ENCODE measurements at regions not wholly inside any gene's neighbourhood (a gene's known extent, or its start where the extent isn't known, plus 50 kb on each side); places are given as distances from the start of the nearest gene placed in this dataset.

DNA sequence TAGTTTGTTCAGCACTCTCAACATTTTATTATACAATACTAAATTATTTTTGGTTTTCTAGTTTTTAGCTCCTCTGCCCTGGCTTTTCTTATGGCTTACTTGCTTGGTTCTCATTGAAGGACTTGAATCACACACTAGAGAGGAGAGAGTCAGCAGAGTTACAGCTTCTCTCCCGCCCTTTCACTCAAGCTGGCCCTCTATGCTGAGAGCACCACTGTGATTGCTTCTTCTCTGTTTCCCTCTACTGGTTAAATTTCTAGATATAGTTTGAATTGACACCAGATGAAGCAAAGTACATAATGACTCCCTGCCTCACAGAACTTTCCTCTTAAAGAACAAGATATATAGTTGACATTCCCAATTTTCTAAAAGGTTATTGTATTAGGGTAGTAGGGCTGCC lies 767.3 kb upstream of the SORCS1 start:
- DNase-seq: no peak

DNA sequence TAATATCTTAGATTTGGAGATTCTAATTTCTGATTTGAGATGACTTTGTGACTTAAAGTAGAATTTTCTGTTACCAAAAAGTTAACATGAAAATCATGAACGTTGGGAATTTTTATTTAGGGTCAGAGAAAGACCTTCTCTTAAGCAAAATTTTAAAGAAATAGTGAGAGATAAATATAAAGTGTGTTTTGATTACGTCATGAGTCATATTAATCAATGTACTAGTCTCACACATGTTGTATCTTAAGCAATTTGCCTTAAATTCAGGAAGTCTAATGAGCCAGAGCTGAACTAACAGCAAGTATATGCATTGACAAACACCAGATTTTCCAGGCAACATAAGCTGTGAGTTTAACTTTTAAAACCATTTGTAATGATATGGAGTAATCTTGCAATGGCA lies 765.5 kb upstream of the SORCS1 start:
- no peak for DNase-seq

DNA sequence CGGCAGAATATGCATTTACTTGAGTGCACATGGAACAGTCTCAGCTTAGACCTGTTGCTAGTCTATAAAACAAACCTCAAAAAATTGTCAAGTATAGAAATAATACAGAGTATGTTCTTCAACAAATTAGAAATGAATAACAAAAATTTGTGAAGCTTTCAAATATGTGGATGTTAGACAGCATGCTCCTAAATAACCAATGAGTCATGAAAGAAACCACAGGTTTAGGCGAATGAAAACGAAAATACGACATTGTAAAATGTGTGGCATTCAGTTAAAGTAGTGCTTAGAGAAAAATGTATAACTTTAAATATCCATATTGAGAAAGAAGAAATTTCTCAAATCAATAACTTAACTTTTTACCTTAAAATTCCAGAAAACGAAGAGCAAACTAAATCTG lies 760.0 kb upstream of the SORCS1 start:
- DNase-seq: no peak

DNA sequence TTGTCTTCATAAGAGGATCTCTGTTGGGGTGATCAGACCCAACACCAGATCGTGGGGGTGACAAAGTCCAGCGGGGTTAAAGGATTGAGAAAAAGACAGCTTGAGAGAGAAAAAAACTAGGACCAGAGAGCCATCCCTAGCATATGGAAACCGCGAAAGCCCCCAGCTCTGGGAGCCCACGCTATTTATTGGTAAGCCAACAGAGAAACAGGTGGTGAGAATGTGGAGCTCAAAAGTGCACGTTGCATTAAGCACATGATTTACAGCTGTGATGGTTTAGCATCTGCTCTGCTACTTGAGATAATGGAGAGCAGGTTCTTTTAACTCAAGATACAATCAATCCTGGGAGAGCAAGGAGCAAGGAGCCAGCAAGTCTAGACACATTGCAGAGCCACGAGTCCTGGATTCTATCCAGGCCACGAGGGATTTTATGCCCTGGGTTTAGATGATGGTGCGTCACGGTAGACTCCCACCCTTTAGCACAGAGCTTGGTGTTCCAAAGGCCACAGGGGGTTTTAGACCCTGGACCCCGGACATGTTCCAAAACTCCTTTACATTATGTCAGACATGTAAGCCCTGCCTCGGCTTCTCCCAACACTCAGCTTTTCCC lies 755.2 kb upstream of the SORCS1 start:
- DNase-seq: no peak

DNA sequence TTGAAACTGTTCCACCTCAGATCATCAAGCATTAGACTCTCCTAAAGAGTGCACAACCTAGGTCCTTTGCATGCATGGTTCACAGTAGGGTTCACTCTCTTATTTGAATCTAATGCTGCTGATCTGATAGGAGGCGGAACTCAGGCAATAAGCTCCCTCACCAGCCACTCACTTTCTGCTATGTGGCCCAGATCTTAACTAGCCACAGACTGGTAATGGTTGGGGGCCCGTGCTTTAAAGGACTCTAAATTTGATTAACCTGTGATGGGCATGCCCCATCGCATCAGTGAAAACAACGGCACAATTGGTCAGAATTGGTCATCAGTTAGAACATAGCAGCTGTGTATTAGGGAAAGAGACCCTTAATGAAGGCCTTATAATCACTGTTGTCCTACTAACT lies 753.7 kb upstream of the SORCS1 start:
- no peak for DNase-seq

DNA sequence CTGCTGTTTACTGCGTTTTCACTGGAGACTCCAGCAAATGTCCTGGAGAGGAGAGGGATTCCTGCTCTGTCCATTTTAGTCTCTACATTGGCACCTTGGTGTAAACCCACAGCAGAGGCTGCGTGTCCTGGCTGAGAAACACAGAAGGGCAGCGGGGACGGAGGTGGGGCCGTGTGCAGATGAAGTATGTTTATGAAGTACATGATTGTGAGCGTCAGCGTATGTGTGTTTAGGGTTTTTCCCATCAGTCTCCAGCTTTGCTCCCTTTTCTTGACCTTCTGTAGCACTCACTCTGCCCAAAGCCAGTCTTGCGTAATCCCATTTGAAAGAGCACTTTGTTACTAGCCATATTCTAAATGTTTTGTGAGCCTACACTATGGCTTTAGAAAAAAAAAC lies 750.7 kb upstream of the SORCS1 start:
- no peak for DNase-seq

DNA sequence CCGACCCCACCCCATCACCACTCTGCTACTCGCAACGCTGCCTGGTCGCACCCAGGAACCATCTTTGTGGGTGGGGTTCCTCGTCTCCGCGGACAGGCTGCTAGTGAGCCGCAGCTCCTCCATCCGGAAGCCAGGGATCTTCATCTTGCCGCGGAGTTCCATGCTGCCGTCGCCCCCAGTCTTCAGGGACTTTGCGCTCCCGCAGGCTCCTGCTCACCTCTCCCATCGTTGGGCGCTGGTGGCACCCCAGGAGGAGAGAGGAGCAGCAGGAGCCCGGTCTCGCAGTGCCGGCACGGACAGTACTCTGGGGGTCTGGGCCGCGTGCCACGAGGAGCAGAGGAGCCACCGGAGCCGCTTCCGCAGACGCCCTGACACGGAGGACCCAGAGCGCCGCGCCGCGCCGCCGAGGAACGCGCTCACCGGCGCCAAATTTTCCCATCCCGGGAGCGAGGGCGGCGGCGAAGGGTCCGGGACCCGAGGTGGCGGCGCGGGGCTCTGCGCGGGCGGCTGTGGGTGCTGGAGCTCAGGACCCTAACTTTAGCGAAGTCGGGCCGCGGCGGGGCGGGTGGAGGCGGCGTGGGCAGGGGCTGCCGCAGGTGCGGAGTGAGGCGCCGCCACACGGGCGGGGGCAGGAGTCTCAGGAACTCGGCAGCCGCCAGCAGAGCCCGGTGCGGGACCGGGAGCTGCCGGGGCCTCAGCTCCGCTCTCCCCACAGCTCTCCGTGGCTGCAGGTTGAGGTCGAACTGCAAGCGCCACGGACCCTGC lies 750.1 kb upstream of the SORCS1 start:
- no peak for DNase-seq

DNA sequence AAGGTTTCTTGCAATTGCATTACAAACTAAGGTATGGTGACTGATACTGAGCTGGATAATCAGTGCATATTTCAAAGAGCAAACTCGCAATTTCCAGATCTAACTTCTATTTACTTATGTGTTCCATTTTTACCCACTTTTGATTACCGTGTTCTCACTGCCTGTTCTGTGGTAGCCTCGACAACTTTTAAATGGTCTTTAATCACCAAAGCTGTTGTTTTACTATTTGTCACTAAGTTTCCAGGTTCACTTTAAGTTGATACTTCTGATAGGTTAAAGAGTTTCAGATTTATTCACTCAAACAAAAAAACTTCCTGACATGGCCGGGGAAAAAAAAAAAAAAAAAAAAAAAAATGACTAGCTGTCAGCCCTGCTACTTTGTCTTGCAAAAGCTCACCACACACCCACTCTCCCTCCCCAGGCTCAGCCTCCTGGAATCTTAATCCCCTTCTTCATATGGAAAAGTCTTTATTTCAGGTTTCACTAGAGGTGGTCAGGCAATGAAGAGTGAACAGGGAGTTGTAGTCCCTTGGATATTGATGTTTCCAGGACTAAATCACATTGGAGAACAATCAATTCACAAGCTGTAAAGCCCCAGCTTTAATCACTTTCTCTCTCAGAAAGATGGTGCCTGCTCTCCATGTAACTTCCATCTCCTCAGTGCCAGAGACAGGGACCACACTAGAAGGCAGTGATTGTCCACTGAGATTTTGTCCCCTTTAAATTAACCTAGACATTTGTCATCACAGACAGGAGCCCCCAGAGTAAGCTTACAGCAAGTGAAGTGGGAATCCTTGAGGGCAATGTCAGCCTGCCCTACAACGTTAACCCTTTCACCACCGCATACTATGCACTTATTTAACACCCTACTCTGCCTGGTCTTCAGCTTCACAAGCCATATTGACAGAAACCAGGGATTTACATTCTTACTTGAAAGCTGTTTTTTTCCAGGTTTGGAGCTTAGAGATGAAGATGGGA lies 749.1 kb upstream of the SORCS1 start:
- no peak for DNase-seq

DNA sequence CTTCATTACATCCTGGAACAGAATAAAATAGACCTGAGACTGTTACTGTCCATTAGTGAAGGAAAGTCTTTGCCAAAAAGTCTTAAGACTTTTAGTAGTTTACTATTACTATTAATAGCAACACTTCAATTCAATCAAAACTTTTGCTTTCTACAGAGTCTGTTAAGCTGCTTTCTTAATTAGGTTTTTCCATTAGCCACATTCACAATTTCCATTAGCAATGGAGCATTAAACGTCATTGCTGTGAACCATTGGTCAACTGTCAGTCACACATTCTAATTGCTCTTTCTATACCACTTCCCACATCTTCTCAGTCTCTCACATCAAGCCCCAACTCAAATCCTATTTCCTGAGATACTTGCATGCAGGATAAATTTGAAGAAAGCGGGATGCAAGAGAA lies 736.6 kb upstream of the SORCS1 start:
- no peak for DNase-seq

DNA sequence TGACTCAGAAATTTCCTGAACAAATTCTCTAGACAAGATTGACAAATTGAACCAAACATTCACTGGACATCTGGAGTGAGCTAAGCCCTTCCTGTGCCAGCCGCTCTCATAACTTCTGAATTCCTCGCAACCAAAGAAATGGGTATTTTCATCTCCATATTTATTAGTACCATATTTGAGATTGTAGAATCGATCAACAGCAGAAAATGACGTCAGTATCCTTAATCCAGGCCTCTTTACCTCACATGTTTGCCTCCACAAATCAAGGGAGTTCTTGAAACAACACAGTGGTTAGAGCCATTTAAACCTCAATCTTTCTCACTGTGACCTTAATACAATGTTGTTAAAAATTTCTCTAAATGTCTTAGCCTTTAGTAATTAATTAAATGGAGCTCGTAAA lies 735.6 kb upstream of the SORCS1 start:
- DNase-seq: no peak

DNA sequence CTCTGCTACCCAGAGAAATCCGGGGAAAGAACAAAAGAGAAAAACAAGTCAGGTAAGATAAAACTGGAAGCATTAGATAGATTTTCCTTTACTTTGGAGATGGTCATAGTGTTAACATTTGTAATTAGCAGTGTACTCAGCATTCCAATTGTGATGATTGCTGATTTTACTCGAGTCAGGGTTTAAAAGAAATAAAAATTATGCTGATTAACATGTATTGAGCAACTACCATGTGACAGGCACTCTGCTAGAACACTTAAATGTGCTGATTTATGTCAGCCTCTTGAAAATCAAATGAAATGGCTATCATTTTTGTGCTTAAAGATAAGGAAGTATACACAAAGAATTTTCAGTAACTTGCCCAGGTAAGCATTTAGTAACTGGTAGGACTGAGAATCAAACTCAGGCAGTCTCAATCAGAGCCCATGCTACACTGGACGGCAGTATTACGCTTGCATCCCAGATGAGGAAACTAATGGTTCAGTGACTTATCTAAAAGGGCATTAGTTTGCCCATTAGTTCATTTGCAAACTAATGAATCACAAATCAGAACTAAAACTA lies 735.1 kb upstream of the SORCS1 start:
- DNase-seq: no peak

DNA sequence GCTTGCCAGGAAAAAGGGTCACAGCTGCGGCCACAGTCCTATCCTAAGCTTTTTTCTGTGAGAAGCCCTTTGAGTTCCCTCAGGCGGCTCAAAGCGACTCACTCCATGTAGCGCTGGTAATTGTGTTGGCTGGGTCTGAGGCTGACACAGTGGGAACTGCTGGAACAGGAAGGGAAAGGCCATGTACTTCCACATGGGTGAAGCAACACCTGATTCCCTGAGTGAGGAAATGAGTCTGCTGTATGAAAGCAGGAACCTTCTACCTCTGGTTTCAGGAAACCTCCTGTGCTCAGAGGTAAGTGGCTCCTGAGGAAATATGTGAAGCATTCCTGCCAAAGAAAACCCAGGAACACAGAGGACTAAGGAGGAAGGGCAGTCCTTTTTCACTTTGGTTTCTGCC lies 734.6 kb upstream of the SORCS1 start:
- DNase-seq: no peak

DNA sequence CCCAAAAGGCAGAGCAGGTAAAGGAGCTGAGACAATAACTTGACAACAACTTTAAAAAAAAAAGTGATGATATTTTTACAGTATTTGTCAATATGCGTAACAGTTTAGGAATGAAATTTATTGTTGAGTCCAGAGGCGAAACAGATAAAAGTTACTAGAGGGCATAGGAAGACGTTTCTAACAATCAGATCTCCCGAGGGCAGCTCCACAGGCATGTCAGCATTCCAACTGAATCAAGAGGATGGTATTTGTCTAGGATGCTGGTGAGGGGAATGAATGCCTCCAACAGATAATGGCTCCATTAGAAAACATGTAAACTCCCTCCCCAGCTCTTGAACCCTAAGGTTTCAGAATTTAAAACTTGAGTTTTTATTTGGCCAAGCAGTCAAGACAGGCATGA lies 733.9 kb upstream of the SORCS1 start:
- no peak for DNase-seq

DNA sequence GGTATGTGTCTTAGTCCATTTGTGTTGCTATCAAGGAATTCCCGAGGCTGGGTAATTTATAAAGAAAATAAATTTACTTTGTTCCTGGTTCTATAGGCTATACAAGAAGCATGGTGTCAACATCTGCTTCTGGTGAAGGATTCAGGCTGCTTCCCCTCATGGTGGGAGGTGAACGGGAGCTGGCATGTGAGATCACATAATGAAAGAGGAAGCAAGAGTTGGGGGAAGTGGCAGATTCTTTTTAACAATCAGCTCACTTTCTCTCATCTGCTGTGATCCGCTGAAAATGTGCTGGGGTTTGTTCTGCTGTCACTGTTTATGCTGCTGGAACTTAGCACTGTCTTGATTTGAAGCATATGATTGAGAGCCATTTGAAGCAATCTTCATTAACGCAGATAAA lies 730.0 kb upstream of the SORCS1 start:
- DNase-seq: no peak

DNA sequence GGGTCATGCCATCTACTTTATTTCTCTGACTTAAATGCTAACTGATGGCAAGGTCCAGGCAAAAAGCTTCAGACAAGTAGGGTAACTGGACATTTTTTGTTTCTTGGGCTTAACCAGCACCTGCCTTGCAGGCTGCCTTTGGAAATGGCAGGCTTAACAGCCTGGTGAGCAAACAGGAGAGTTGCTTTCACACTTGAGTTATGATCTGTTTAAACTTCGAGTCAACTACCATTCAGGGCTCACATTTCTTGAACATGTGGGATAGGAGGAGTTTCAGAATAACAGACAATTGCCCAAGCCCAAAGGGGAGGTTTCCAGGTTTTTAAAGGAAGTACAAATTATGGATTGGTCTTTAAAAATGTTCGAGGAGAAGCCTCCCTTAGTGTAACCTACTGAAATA lies 724.6 kb upstream of the SORCS1 start:
- DNase-seq: no peak

DNA sequence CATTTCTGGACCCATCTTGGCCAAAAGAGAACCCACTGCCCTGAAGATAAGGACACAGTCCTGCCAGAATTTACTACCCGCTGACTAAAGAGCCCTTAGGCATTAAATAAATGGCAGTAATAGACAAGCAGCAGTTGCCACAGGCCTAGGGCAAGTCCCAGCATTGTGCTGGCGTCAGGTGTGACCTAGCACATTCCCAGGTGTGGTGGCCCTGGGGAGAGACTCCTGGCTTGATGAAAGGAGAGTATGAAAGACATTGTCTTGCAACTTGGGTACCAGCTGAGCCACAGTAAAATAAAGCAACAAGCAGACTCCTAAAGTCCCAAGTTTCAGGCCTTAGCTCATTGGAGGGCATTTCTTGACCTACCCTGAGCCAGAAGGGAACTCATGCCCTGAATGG lies 715.7 kb upstream of the SORCS1 start:
- DNase-seq: no peak

DNA sequence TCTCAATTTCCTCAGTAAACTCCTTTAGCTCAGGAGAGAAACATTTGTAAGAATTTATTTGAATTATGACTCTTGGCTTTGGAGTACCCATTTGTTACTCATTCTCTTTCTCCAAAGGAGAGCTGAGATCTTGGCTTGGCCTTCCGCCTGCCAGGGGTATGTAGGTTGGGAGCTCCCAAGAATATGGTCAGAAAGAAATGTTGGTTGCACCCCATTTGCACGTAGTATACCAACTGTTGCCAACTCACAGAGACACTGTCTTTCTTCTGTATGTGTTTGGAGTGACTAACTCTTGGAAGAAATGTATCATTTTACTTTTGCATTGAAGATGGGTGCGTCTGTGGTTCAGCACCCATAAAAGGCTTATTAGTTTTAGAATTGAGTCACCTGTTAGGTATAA lies 708.5 kb upstream of the SORCS1 start:
- no peak for DNase-seq

DNA sequence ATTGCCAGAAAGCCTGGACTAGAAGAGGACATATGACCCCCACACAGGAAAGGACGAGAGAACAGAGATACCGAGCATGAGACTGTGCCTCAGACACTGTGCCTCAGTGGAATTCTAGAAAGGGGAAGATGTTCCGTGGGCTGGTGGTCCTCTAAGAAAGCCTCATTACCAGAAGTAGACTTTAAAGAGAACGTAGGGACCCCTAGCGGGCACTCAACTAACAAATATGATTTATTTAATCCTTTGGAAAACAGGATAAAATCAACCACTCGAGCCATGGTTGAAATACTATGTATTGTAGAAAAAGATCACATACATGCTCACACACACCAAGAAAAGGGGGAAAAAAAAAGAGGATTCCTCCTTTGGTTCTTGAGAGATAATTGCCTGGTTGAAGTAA lies 701.2 kb upstream of the SORCS1 start:
- DNase-seq: no peak

DNA sequence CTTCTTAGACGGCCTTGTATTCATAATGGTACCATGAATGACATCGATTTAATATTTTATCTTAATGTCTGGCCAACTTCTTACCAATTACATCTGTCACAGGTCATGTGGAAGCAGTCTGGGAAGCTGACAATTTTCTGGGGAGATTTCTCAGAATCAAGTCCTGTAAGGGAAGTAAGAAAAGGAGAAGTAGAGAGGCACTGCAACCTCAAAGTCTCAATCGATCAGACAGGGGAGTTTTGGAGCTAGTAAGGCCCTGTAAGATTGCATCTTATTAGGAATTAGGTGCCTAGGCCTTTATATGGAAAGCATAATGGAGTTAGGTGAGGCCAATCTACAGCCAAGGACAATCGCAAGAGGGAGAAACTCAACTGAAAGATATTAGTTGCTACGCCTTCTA lies 694.6 kb upstream of the SORCS1 start:
- no peak for DNase-seq

DNA sequence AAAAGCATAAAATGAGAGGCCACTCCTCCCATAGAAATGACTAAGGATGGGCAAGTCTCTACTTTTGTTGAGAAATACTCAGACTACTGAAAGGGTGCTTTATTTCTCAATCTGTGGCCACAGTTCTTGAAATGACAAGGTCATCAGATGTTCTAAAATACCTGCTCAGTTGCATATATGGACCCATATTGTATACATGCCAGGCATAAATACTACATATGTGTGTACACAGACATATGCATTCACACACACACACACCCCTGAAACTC lies 691.5 kb upstream of the SORCS1 start:
- DNase-seq: no peak

DNA sequence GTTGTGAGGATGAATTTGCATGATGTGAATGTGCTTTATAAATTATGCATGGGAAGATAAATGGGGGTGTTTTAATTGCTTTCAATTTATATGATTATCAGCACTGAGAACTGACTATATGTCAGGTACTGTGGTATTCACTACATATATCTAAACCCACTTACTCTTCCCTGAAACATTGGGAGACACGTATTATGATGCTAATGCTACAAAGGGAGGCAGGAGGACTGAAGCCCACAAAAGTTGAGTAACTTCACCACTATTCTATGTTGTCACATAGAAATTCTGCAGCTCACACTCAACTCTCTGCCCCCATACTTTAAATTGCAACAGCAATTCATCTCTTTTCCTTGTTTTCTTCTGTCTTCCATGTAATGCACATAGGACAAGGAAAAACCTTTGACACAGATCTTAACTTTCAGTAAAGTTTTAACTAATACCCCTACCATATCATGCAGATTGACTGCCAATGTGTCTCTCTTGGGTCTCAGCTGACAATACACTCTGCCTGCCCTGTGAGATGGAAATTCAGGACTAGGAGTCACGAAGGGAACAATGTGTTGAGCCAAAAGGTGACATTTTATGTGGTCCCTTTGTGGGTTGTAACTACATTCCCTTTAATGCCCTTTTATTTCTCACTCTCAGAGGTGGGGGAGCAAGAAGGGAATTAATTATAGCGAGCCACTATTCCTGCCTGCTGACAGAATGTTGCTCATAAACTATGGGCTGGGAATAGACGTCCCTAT lies 691.0 kb upstream of the SORCS1 start:
- DNase-seq: no peak

DNA sequence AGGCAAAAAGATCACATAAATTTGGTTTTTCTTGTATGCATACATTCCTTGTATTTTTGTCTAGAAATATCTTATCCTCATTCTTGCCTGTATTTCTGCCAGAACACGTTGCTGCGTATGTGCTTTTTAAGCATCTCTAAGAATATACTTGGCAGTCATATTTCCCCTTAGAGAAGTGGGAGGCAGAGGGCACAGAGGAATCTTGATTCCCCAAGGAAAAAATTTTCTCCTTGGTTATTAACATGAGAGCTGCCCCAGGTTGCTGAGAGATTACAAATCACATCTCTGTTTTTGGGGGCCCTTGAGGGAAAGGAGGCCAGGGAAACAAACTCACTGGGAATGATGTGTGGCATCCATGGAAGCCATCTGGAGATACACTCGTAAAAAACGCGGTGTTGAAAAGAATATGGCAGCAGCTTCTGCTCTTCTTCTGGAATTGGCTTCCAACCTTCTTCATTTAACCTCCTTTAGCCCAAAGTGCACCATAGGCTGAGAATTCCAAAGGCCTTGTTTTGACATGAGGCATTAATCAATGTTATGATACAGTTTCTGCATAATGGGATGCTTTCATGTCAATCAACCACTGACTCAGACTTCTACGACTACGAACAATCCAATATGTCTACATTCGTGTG lies 684.3 kb upstream of the SORCS1 start:
- no peak for DNase-seq

DNA sequence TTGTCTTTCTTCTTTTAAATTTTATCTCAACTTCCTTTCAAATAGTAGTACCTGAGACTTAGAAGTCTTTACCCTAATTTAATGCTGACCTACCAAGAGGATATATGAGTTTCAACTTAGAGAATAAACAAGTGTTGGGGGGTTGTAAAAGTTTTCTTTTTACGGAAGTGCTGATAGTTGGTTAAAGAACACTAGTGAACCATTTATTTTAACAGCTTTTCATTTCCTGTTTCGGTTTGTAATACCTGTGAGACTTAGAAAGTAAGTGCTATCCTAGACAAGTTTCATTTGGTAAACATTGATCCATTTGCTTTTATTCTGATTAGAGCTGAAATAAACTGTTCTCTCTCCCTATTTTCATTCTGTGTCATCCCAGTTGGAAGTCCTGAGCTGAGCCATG lies 683.1 kb upstream of the SORCS1 start:
- no peak for DNase-seq

Measured in NCI-H446 treated with DMSO at 0.1 percent for 48 hours (cell line).